LNCaP clone FGC (cell line): ENCODE measurements at regions not wholly inside any gene's neighbourhood (a gene's known extent, or its start where the extent isn't known, plus 50 kb on each side); places are given as distances from the start of the nearest gene placed in this dataset.

Experiments used
- DNase-seq: peaks from one replicate; pipeline ENCODE4 v3.0.0-alpha.2; 2011; ENCODE audit warnings: low read depth
- H3K4me3 ChIP-seq: 2 replicates; pipeline ENCODE4 v1.5.1; 2011; ENCODE audit warnings: mild to moderate bottlenecking, low read depth, low read length, control low read depth
- CTCF ChIP-seq: IDR thresholded peaks from 2 replicates; pipeline ENCODE4 v1.5.1; 2012; ENCODE audit warnings: mild to moderate bottlenecking; ENCODE audit not compliant: control insufficient read depth, insufficient read depth; ENCODE audit errors: extremely low read depth

DNA sequence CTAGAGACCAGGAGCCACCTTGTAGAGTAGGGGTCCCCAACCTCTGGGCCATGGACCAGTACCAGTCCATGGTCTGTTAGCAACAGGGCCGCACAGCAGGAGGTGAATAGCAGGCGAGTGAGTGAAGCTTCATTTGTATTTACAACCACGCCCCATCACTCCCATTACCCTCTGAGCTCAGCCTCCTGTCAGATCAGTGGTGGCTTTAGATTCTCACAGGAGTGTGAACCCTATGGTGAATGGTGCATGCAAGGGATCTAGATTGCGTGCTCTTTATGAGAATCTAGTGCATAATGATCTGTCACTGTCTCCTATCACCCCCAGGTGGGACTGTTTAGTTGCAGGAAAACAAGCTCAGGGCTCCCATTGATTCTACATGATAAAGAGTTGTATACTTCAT lies 303.6 kb downstream of the KCNRG start:
- no peak for DNase-seq

DNA sequence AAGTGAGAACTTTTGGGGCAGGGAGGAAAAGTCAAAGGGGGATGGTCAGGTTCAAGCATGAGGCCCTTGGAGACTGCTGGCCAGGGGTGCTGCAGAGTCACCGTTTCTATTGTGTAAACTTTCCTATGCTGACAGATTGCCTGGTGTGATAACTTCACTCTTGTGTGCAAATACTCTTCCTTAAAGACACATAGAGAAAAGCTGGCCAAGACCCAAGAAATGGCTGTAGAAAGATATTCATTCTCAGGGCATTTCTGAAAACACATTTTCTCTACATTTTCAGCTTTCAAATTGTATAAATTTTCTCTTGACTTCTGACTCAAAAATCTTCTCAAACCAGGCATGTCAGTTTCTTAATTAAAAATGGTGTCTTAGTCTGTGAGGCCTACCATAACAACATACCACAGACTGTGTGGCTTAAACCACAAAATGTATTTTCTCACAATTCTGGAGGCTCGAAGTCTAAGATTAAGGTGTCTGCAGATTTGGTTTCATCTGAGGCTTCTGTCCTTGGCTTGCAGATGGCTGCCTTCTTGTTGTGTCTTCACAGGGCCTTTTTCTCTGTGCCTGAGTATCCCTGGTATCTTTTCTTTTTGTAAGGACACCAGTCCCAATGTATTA lies 304.5 kb downstream of the KCNRG start:
- no peak for TF ChIP-seq CTCF
- H3K4me3 ChIP-seq = no peak overlapping the region
- DNase-seq = peak; percentile 96

More for the DNA sequence above, 303.6 kb downstream of the KCNRG start:
- TF ChIP-seq CTCF = no peak
- no peak overlapping the region for H3K4me3 ChIP-seq

GRCh38 chr13:50320271-50320862 lies 305.1 kb downstream of the KCNRG start:
- no peak overlapping the region for H3K4me3 ChIP-seq
- peak; percentile 87 for DNase-seq
- TF ChIP-seq CTCF = no peak

DNA sequence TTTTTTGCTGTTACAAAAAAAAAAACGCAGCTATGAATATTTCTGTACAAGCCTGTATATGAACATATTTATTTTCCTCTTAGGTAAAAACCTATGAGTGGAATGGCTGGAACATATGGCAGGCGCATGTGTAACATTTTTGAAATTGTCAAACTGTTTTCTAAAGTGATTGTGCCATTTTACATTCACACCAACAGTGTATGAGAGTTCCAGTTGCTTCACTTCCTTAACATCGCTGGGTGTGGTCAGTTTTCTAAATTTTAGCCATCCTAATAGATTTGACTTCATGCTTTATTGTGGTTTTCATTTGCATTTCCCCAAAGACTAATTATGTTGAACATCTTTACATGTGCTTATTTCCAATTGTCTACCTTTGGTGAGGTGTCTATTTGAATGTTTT lies 306.8 kb downstream of the KCNRG start:
- no peak overlapping the region for H3K4me3 ChIP-seq
- no peak for DNase-seq
- TF ChIP-seq CTCF = no peak

GRCh38 chr13:50323440-50324065 lies 308.3 kb downstream of the KCNRG start:
- DNase-seq = no peak
- no peak overlapping the region for H3K4me3 ChIP-seq
- TF ChIP-seq CTCF = no peak

DNA sequence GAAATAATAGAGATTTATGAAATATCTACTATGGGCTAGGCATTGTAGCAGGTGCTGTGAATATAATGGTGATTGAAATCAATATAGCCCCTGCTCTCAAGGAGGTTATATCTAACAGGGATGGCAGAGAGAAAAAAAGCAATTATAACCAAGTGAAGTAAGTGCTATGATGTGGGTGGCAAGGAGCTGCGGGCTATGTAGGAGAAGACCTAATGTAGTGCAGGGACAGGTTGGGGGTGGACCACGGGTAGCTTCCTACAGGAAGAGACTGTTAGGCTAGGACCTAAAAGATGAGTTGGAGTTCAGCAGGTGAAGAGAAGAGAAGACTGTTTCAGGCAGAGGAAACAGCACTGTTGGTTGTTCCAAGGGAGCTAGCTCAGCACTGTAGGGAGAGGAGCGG lies 311.0 kb downstream of the KCNRG start:
- no peak for TF ChIP-seq CTCF
- no peak for DNase-seq
- H3K4me3 ChIP-seq = no peak overlapping the region
